ENCODE measurements at regions not wholly inside any gene's neighbourhood (a gene's known extent, or its start where the extent isn't known, plus 50 kb on each side); places are given as distances from the start of the nearest gene placed in this dataset.
"Not testable (repeated sequence)": the region's sequence is repeated elsewhere in the genome, so short reads cannot be mapped to it uniquely, and the experiment has no call there.

- ChIA-PET POLR2A (no interaction called here), CTCF (no interaction called here)
- Histone ChIP-seq H3K36me3 (ENCODE audit: control insufficient read depth in 4 of 4, insufficient read depth in 4 of 4, low read length in 3 of 4) (no peaks in the 10 kb centered on the region), H3K4me1 (ENCODE audit: control extremely low read depth in 1 of 4, control insufficient read depth in 4 of 4, insufficient read depth in 4 of 4, low read length in 3 of 4) (no peaks in the 10 kb centered on the region), H3K27ac (ENCODE audit: insufficient read depth in 1 of 2, low read depth in 1 of 2, low read length in 2 of 2, poor library complexity in 1 of 2, severe bottlenecking in 2 of 2) (no peak overlapping the region), H3K4me3 (ENCODE audit: control insufficient read depth in 1 of 7, extremely low read depth in 1 of 7, insufficient read depth in 4 of 7, low read depth in 2 of 7, low read length in 6 of 7) (no peak overlapping the region), H3K9me3 (ENCODE audit: control extremely low read depth in 1 of 5, control insufficient read depth in 4 of 5, insufficient read depth in 2 of 5, low read depth in 1 of 5, low read length in 4 of 5) (no peaks in the 10 kb centered on the region), H3K27me3 (replicated peaks in 2 of 5; ENCODE audit: control insufficient read depth in 4 of 5, insufficient read depth in 5 of 5, low read length in 4 of 5) (no peaks in the 10 kb centered on the region)
- no peak for DNase-seq
- 83% methylated on average over 2 of the region's 2 CpGs for WGBS (ENCODE audit: insufficient coverage)
These were observed 1077.6 kb downstream of the GALC start for GRCh38 chr14:86915406-86915805.

GRCh38 chr14:86912709-86913108 is 1080.3 kb downstream of the GALC start:
- DNase-seq, result no peak
- Histone ChIP-seq H3K4me1 (ENCODE audit: control extremely low read depth in 1 of 4, control insufficient read depth in 4 of 4, insufficient read depth in 4 of 4, low read length in 3 of 4) (no peaks in the 10 kb centered on the region), H3K36me3 (ENCODE audit: control insufficient read depth in 4 of 4, insufficient read depth in 4 of 4, low read length in 3 of 4) (no peaks in the 10 kb centered on the region), H3K27ac (ENCODE audit: insufficient read depth in 1 of 2, low read depth in 1 of 2, low read length in 2 of 2, poor library complexity in 1 of 2, severe bottlenecking in 2 of 2) (no peak overlapping the region), H3K9me3 (ENCODE audit: control extremely low read depth in 1 of 5, control insufficient read depth in 4 of 5, insufficient read depth in 2 of 5, low read depth in 1 of 5, low read length in 4 of 5) (no peaks in the 10 kb centered on the region), H3K27me3 (replicated peaks in 2 of 5; ENCODE audit: control insufficient read depth in 4 of 5, insufficient read depth in 5 of 5, low read length in 4 of 5) (no peaks in the 10 kb centered on the region), H3K4me3 (ENCODE audit: control insufficient read depth in 1 of 7, extremely low read depth in 1 of 7, insufficient read depth in 4 of 7, low read depth in 2 of 7, low read length in 6 of 7) (no peak overlapping the region)
- CTCF ChIA-PET, result no interaction called here
- POLR2A ChIA-PET, result no interaction called here

- Histone ChIP-seq H3K9me3 (ENCODE audit: control extremely low read depth in 1 of 5, control insufficient read depth in 4 of 5, insufficient read depth in 2 of 5, low read depth in 1 of 5, low read length in 4 of 5) (no peaks in the 10 kb centered on the region), H3K4me3 (ENCODE audit: control insufficient read depth in 1 of 7, extremely low read depth in 1 of 7, insufficient read depth in 4 of 7, low read depth in 2 of 7, low read length in 6 of 7) (no peak overlapping the region), H3K4me1 (ENCODE audit: control extremely low read depth in 1 of 4, control insufficient read depth in 4 of 4, insufficient read depth in 4 of 4, low read length in 3 of 4) (no peaks in the 10 kb centered on the region), H3K27me3 (replicated peaks in 2 of 5; ENCODE audit: control insufficient read depth in 4 of 5, insufficient read depth in 5 of 5, low read length in 4 of 5) (no peaks in the 10 kb centered on the region), H3K36me3 (ENCODE audit: control insufficient read depth in 4 of 4, insufficient read depth in 4 of 4, low read length in 3 of 4) (no peaks in the 10 kb centered on the region), H3K27ac (ENCODE audit: insufficient read depth in 1 of 2, low read depth in 1 of 2, low read length in 2 of 2, poor library complexity in 1 of 2, severe bottlenecking in 2 of 2) (no peak overlapping the region)
- ChIA-PET POLR2A (no interaction called here), CTCF (no interaction called here)
- 94% methylated on average over 6 of the region's 6 CpGs for WGBS (ENCODE audit: insufficient coverage)
- DNase-seq, result no peak
These were observed 1081.5 kb downstream of the GALC start for GRCh38 chr14:86911486-86911885.

GRCh38 chr14:86905386-86905926 is 1087.5 kb downstream of the GALC start:
- CTCF ChIA-PET, result interaction anchor here (1.5 kb wide), 1 partner anchor 9 kb away, joined by 6 read pairs; no protein-coding TSS in a partner anchor
- H3K4me1 ChIP-seq (ENCODE audit: control extremely low read depth in 1 of 4, control insufficient read depth in 4 of 4, insufficient read depth in 4 of 4, low read length in 3 of 4); H3K27ac ChIP-seq (ENCODE audit: insufficient read depth in 1 of 2, low read depth in 1 of 2, low read length in 2 of 2, poor library complexity in 1 of 2, severe bottlenecking in 2 of 2); H3K9me3 ChIP-seq (ENCODE audit: control extremely low read depth in 1 of 5, control insufficient read depth in 4 of 5, insufficient read depth in 2 of 5, low read depth in 1 of 5, low read length in 4 of 5); H3K27me3 ChIP-seq (replicated peaks in 2 of 5; ENCODE audit: control insufficient read depth in 4 of 5, insufficient read depth in 5 of 5, low read length in 4 of 5); DNase-seq; POLR2A ChIA-PET; H3K4me3 ChIP-seq (ENCODE audit: control insufficient read depth in 1 of 7, extremely low read depth in 1 of 7, insufficient read depth in 4 of 7, low read depth in 2 of 7, low read length in 6 of 7); H3K36me3 ChIP-seq (ENCODE audit: control insufficient read depth in 4 of 4, insufficient read depth in 4 of 4, low read length in 3 of 4): not testable (repeated sequence)
- 92% methylated on average over 28 of the region's 48 CpGs for WGBS (ENCODE audit: insufficient coverage)

GRCh38 chr14:86902176-86902950 is 1090.6 kb downstream of the GALC start:
- DNase-seq, result no peak

GRCh38 chr14:86897704-86898513 is 1095.1 kb downstream of the GALC start:
- WGBS (ENCODE audit: insufficient coverage), result no CpG with 5 or more reads among the region's 4 CpGs
- H3K27ac ChIP-seq (ENCODE audit: insufficient read depth in 1 of 2, low read depth in 1 of 2, low read length in 2 of 2, poor library complexity in 1 of 2, severe bottlenecking in 2 of 2), result no peak overlapping the region
- no peaks in the 10 kb centered on the region for H3K4me1 ChIP-seq (ENCODE audit: control extremely low read depth in 1 of 4, control insufficient read depth in 4 of 4, insufficient read depth in 4 of 4, low read length in 3 of 4)
- no peaks in the 10 kb centered on the region for H3K36me3 ChIP-seq (ENCODE audit: control insufficient read depth in 4 of 4, insufficient read depth in 4 of 4, low read length in 3 of 4)
- no peak overlapping the region for H3K4me3 ChIP-seq (ENCODE audit: control insufficient read depth in 1 of 7, extremely low read depth in 1 of 7, insufficient read depth in 4 of 7, low read depth in 2 of 7, low read length in 6 of 7)
- ChIA-PET POLR2A (no interaction called here), CTCF (interaction anchor here (1.2 kb wide), 1 partner anchor 11 kb away, joined by 3 read pairs; no protein-coding TSS in a partner anchor)
- DNase-seq, result no peak
- H3K9me3 ChIP-seq (ENCODE audit: control extremely low read depth in 1 of 5, control insufficient read depth in 4 of 5, insufficient read depth in 2 of 5, low read depth in 1 of 5, low read length in 4 of 5), result no peaks in the 10 kb centered on the region
- H3K27me3 ChIP-seq (replicated peaks in 2 of 5; ENCODE audit: control insufficient read depth in 4 of 5, insufficient read depth in 5 of 5, low read length in 4 of 5), result no peaks in the 10 kb centered on the region

More at GRCh38 chr14:86902176-86902950, 1090.6 kb downstream of the GALC start:
- Histone ChIP-seq H3K4me3 (ENCODE audit: control insufficient read depth in 1 of 7, extremely low read depth in 1 of 7, insufficient read depth in 4 of 7, low read depth in 2 of 7, low read length in 6 of 7) (no peak overlapping the region), H3K9me3 (ENCODE audit: control extremely low read depth in 1 of 5, control insufficient read depth in 4 of 5, insufficient read depth in 2 of 5, low read depth in 1 of 5, low read length in 4 of 5) (no peaks in the 10 kb centered on the region), H3K27ac (ENCODE audit: insufficient read depth in 1 of 2, low read depth in 1 of 2, low read length in 2 of 2, poor library complexity in 1 of 2, severe bottlenecking in 2 of 2) (no peak overlapping the region), H3K4me1 (ENCODE audit: control extremely low read depth in 1 of 4, control insufficient read depth in 4 of 4, insufficient read depth in 4 of 4, low read length in 3 of 4) (no peaks in the 10 kb centered on the region), H3K27me3 (replicated peaks in 2 of 5; ENCODE audit: control insufficient read depth in 4 of 5, insufficient read depth in 5 of 5, low read length in 4 of 5) (no peaks in the 10 kb centered on the region), H3K36me3 (ENCODE audit: control insufficient read depth in 4 of 4, insufficient read depth in 4 of 4, low read length in 3 of 4) (no peaks in the 10 kb centered on the region)
- ChIA-PET POLR2A (no interaction called here), CTCF (interaction anchor here (1.2 kb wide), 1 partner anchor 439 kb away, joined by 3 read pairs; no protein-coding TSS in a partner anchor)
- WGBS (ENCODE audit: insufficient coverage), result 96% methylated on average over 4 of the region's 7 CpGs

- H3K27me3 ChIP-seq (replicated peaks in 2 of 5; ENCODE audit: control insufficient read depth in 4 of 5, insufficient read depth in 5 of 5, low read length in 4 of 5), result no peaks in the 10 kb centered on the region
- no peaks in the 10 kb centered on the region for H3K4me1 ChIP-seq (ENCODE audit: control extremely low read depth in 1 of 4, control insufficient read depth in 4 of 4, insufficient read depth in 4 of 4, low read length in 3 of 4)
- ChIA-PET CTCF (interaction anchor here (1.2 to 2.2 kb wide), 2 partner anchors 8 to 10 kb away, joined by 3 to 6 read pairs; no protein-coding TSS in a partner anchor), POLR2A (no interaction called here)
- H3K4me3 ChIP-seq (ENCODE audit: control insufficient read depth in 1 of 7, extremely low read depth in 1 of 7, insufficient read depth in 4 of 7, low read depth in 2 of 7, low read length in 6 of 7), result no peak overlapping the region
- H3K9me3 ChIP-seq (ENCODE audit: control extremely low read depth in 1 of 5, control insufficient read depth in 4 of 5, insufficient read depth in 2 of 5, low read depth in 1 of 5, low read length in 4 of 5), result no peaks in the 10 kb centered on the region
- no peaks in the 10 kb centered on the region for H3K36me3 ChIP-seq (ENCODE audit: control insufficient read depth in 4 of 4, insufficient read depth in 4 of 4, low read length in 3 of 4)
- DNase-seq, result no peak
- H3K27ac ChIP-seq (ENCODE audit: insufficient read depth in 1 of 2, low read depth in 1 of 2, low read length in 2 of 2, poor library complexity in 1 of 2, severe bottlenecking in 2 of 2), result no peak overlapping the region
These were observed 1095.8 kb downstream of the GALC start for GRCh38 chr14:86897224-86897623.

All from common myeloid progenitor, CD34-positive (primary cell).